Left lung (tissue), 4 donors: ENCODE measurements at regions not wholly inside any gene's neighbourhood (a gene's known extent, or its start where the extent isn't known, plus 50 kb on each side); places are given as distances from the start of the nearest gene placed in this dataset.

Source experiments
- ATAC-seq: fragments of 200-7000 bp; cut with Tn5 transposase; one replicate; pipeline ENCODE4 v1.9.1; 2020; ENCODE audit warnings: moderate library complexity
- DNase-seq, 4 donors: peaks; one replicate each; pipeline ENCODE4 v3.0.0-alpha.2; 2013 to 2020
- H3K27ac ChIP-seq, 2 donors: fragments of 200-600 bp; sonication (generic) in 1 of 2; one replicate each; pipeline versions ENCODE4 v1.5.0 to v1.8.0; 2020 to 2021
- H3K27me3 ChIP-seq, 2 donors: fragments of 200-600 bp; sonication (generic) in 1 of 2; one replicate each; pipeline versions ENCODE4 v1.5.0 to v1.8.0; 2020 to 2021
- H3K36me3 ChIP-seq, 2 donors: fragments of 200-600 bp; sonication (generic) in 1 of 2; one replicate each; pipeline versions ENCODE4 v1.5.0 to v1.8.0; 2020 to 2021
- H3K4me1 ChIP-seq, 2 donors: fragments of 200-600 bp; one replicate each; pipeline ENCODE4 v1.8.0; 2021
- H3K4me3 ChIP-seq, 2 donors: fragments of 200-600 bp; sonication (generic) in 1 of 2; one replicate each; pipeline versions ENCODE4 v1.5.0 to v1.8.0; 2020 to 2021; ENCODE audit warnings: mild to moderate bottlenecking in 1 of 2
- H3K9me3 ChIP-seq, 2 donors: fragments of 200-600 bp; sonication (generic) in 1 of 2; one replicate each; pipeline versions ENCODE4 v1.5.0 to v1.8.0; 2020 to 2021
- CTCF ChIP-seq, 2 donors: fragments of 200-600 bp; sonication (generic) in 1 of 2; IDR thresholded peaks; one replicate each; pipeline versions ENCODE4 v1.5.0 to v1.8.0; 2021; ENCODE audit warnings: antibody characterized with exemption in 2 of 2
- intact Hi-C, 2 donors: fragments of 100-400 bp; cut with DNase I; formaldehyde crosslinking; loops; one replicate each; pipeline versions ENCODE4 v1.11.2 to v1.14.2; 2022
- donor health status: DM: no; HTN: yes; CAD: no.
- donor health status: DM: no; HTN: no; CAD: no.

- no peak for TF ChIP-seq CTCF (IDR thresholded peaks at IDR 0.05)
- ATAC-seq (no peak), DNase-seq (no peak)
- no peaks in the 10 kb centered on the region for H3K4me1 ChIP-seq
- intact Hi-C loops = no loop called here
- no peaks in the 10 kb centered on the region for H3K9me3 ChIP-seq
- no peaks in the 10 kb centered on the region for H3K36me3 ChIP-seq
- no peak overlapping the region for H3K27ac ChIP-seq
- no peak overlapping the region for H3K4me3 ChIP-seq
- H3K27me3 ChIP-seq = no peaks in the 10 kb centered on the region
These were observed 66.0 kb upstream of the MEF2C start for GRCh38 chr5:88948746-88949600.

DNA sequence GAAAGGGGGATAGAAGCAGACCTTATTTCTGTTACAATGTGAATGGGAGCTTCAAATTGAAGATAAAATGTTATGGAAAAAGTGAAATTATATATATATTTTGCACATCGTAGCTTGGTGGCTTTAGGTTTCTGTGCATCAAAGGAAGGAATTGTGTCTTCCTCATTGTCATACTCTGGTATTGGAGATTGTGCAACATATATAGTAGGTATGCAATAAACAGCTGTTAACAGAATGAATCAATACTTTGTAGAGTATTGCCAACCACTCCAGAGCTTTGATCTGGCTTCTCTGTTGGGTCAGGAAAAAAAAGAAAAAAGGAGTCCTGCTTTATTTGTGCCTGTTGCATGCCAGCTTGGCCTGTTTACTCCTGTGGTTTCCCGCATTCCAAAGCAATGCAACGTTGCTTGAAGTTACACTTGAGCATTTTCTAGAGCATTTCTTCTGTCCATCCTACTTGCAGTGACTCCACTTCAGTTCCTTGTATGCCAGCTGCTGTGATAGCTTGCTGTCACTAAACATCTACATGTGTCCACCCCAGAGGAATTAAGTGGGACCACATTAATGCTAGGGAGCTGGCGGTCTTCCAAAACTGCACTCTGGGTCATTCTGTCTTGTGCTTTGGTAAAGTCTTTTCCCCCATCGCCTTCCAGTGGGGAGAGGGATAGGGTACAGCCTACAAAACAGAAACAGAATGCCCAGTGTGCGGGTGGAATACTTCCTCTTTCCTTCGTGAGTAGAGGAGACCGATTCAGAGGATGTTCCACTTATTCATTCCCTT lies 62.0 kb upstream of the MEF2C start:
- no peaks in the 10 kb centered on the region for H3K4me1 ChIP-seq
- no peak for TF ChIP-seq CTCF (IDR thresholded peaks at IDR 0.05)
- no peaks in the 10 kb centered on the region for H3K27me3 ChIP-seq
- H3K27ac ChIP-seq = no peak overlapping the region
- no peaks in the 10 kb centered on the region for H3K9me3 ChIP-seq
- no peak overlapping the region for H3K4me3 ChIP-seq
- H3K36me3 ChIP-seq = no peaks in the 10 kb centered on the region
- no peak for DNase-seq
- intact Hi-C loops = no loop called here
- ATAC-seq = no peak

- no peak for TF ChIP-seq CTCF (IDR thresholded peaks at IDR 0.05)
- Histone ChIP-seq H3K27me3 (no peaks in the 10 kb centered on the region), H3K27ac (no peak overlapping the region), H3K4me3 (no peak overlapping the region), H3K9me3 (no peaks in the 10 kb centered on the region), H3K36me3 (no peaks in the 10 kb centered on the region), H3K4me1 (no peaks in the 10 kb centered on the region)
- intact Hi-C loops = no loop called here
- ATAC-seq = no peak
- no peak for DNase-seq
These were observed 58.6 kb upstream of the MEF2C start for GRCh38 chr5:88941581-88941980.

GRCh38 chr5:88940713-88941112 lies 57.7 kb upstream of the MEF2C start:
- intact Hi-C loops = no loop called here

More at GRCh38 chr5:88940713-88941112, 57.7 kb upstream of the MEF2C start:
- H3K36me3 ChIP-seq = no peaks in the 10 kb centered on the region
- H3K4me1 ChIP-seq = no peaks in the 10 kb centered on the region
- H3K27me3 ChIP-seq = no peaks in the 10 kb centered on the region
- ATAC-seq (no peak), DNase-seq (no peak)
- TF ChIP-seq CTCF (IDR thresholded peaks at IDR 0.05) = no peak
- H3K27ac ChIP-seq = no peak overlapping the region
- no peak overlapping the region for H3K4me3 ChIP-seq
- H3K9me3 ChIP-seq = no peaks in the 10 kb centered on the region
